ENCODE measurements at regions not wholly inside any gene's neighbourhood (a gene's known extent, or its start where the extent isn't known, plus 50 kb on each side); places are given as distances from the start of the nearest gene placed in this dataset.

DNA sequence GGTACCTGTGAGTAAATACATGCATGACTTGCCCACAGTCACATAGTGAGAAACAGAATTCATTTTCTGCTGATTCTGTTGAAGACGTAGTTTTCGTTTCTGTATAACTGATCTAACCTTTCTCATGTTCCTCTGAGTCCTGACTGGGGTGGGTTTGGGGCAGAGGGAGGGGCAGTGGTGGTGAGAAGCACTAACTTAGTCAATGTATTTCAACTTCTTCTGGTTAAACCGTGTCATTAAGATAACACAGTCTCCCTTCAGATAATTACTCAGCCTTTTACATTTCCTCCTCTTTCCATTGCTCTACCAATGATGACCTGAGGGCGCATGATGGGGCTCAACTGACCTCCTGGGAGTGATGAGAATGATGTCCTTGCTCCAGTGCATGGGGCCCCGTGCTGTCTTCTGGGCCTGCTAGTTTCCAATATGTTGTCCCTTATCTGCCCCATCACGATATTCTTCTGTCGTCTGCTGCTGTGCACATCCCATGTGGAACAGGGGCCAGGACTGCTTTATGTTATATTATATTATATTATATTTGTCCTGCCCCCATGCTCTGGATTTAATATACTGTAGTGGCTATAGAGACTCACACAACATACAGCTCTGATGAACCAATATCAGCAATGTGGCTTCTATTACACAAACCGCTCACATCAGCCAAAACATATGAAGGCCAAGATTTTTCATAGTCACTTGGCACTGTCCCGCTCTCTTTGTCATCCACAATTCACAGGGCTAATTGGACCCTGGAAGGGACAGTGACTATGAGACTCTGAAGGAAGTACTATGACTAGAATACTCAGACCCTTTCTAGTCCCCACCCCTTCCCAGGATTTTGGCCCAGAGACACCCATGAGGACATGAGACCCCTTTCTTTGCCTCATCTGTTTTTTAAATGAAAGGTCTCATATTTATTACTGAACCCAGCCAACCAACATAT, 407.1 kb upstream of the MCTP2 start:
- no peaks in the 10 kb centered on the region for H3K9me3 Mint-ChIP-seq
- no peaks in the 10 kb centered on the region for H3K27me3 Mint-ChIP-seq (ENCODE audit: low read depth)
- H3K4me1 Mint-ChIP-seq (ENCODE audit: low read depth), result no peaks in the 10 kb centered on the region
- H3K27ac Mint-ChIP-seq, result no peak overlapping the region
- no peaks in the 10 kb centered on the region for H3K36me3 Mint-ChIP-seq (ENCODE audit: low read depth)
- H3K4me3 Mint-ChIP-seq, result no peak overlapping the region

- Mint-ChIP-seq H3K27ac (no peak overlapping the region), H3K9me3 (no peaks in the 10 kb centered on the region), H3K4me1 (ENCODE audit: low read depth) (no peaks in the 10 kb centered on the region), H3K36me3 (ENCODE audit: low read depth) (no peaks in the 10 kb centered on the region), H3K4me3 (no peak overlapping the region), H3K27me3 (ENCODE audit: low read depth) (no peaks in the 10 kb centered on the region)
Observed at GRCh38 chr15:93820566-93820965, 410.8 kb upstream of the MCTP2 start.

GRCh38 chr15:93819826-93820225, 411.5 kb upstream of the MCTP2 start:
- Mint-ChIP-seq H3K9me3 (no peaks in the 10 kb centered on the region), H3K4me1 (ENCODE audit: low read depth) (no peaks in the 10 kb centered on the region), H3K36me3 (ENCODE audit: low read depth) (no peaks in the 10 kb centered on the region), H3K4me3 (no peak overlapping the region), H3K27ac (no peak overlapping the region), H3K27me3 (ENCODE audit: low read depth) (no peaks in the 10 kb centered on the region)

DNA sequence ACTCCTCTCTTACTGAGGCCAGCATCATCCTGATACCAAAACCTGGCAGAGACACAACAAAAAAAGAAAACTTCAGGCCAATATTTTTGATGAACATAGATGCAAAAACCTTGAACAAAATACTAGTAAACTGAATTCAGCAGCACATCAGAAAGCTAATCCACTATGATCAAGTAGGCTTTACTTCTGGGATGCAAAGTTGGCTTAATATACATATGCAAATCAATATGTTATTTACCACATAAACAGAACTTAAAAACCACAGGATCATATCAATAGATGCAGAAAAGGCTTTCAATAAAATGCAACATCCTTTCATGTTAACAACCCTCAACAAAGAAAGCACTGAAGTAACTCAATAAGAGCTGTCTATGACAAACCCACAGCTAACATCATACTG, 414.5 kb upstream of the MCTP2 start:
- Mint-ChIP-seq H3K27ac (no peak overlapping the region), H3K36me3 (ENCODE audit: low read depth) (no peaks in the 10 kb centered on the region), H3K27me3 (ENCODE audit: low read depth) (no peaks in the 10 kb centered on the region), H3K4me1 (ENCODE audit: low read depth) (no peaks in the 10 kb centered on the region), H3K9me3 (no peaks in the 10 kb centered on the region), H3K4me3 (no peak overlapping the region)

DNA sequence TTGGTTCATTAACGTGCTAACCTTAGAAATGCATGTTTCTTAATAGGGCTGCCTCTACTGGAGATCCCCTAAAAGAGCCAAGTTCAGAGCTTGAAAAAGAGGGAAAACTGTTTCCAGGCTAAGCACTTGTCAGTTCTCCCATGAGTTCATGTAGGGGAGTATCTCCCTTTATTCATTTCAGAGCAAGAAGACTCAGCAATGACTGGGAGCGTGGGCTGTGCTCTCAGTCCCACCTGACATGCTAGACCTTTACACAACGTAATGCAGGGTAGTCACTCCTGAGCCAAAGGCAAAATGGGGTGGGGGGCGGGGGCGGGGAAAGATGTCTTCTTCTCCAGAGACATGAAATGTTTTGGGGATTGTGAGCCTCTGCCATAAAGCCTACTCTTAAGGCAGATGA, 420.1 kb upstream of the MCTP2 start:
- no peaks in the 10 kb centered on the region for H3K9me3 Mint-ChIP-seq
- H3K27me3 Mint-ChIP-seq (ENCODE audit: low read depth), result no peaks in the 10 kb centered on the region
- H3K4me3 Mint-ChIP-seq, result no peak overlapping the region
- no peaks in the 10 kb centered on the region for H3K4me1 Mint-ChIP-seq (ENCODE audit: low read depth)
- H3K36me3 Mint-ChIP-seq (ENCODE audit: low read depth), result no peaks in the 10 kb centered on the region
- H3K27ac Mint-ChIP-seq, result no peak overlapping the region

DNA sequence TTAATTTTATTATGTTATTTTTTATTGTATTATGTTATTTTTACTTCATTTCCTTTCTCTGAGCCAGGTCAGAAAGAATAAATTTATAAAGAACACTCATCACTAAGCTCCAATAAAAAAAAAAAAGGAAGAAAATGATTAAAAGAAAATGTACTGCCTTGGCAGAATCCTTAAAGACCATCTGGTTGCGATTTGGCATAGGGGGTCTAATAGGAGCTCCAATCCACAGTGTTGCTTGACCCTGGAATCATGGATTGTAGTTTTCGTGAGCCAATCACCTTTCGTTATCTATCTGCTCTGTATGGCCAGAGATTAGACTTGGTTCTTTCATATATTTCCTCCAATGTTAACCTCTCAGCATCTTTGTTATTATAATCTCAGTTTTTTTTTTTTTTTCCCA, 421.8 kb upstream of the MCTP2 start:
- Mint-ChIP-seq H3K9me3 (no peaks in the 10 kb centered on the region), H3K4me1 (ENCODE audit: low read depth) (no peaks in the 10 kb centered on the region), H3K4me3 (no peak overlapping the region)

DNA sequence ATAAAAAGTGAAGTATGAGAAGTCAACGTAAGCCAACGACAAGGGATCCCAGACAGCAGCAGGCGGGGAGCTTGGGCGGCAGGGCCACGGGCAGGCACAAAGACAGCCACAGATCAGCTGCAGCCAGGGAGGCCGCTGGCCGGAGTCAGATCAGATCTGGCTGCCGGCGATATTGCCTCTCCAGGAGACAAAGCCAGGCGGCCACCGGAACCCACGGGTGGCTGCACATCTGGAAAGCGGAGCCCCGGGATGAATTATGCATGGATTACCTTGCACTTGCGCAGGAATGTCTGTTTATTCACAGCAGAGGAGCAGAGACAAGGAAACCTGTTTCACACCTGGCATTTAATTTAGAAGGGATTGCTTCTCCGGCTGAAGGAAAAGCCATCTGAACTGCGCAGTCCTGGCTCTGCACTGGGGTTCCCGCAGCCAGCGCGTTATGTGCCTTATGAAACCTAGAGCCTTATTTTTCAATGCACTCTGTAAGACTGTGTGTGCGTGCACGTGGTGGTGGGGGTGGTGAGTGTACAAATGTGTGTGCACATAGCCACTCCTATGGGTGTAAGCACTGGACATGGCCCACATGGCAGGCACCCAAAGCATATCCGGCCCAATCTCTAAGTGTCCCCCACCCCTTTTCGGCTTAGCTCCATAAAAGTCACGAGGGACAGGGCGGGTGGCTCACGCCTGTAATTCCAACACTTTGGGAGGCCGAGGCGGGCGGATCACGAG, 427.8 kb upstream of the MCTP2 start:
- Mint-ChIP-seq H3K4me3 (no peak overlapping the region), H3K4me1 (ENCODE audit: low read depth) (no peaks in the 10 kb centered on the region), H3K27ac (no peak overlapping the region), H3K9me3 (no peaks in the 10 kb centered on the region), H3K36me3 (ENCODE audit: low read depth) (no peaks in the 10 kb centered on the region), H3K27me3 (ENCODE audit: low read depth) (no peaks in the 10 kb centered on the region)

More for the DNA sequence above, 421.8 kb upstream of the MCTP2 start:
- Mint-ChIP-seq H3K27ac (no peak overlapping the region), H3K36me3 (ENCODE audit: low read depth) (no peaks in the 10 kb centered on the region), H3K27me3 (ENCODE audit: low read depth) (no peaks in the 10 kb centered on the region)

- Mint-ChIP-seq H3K27me3 (ENCODE audit: low read depth) (no peaks in the 10 kb centered on the region), H3K36me3 (ENCODE audit: low read depth) (no peaks in the 10 kb centered on the region), H3K9me3 (no peaks in the 10 kb centered on the region), H3K27ac (no peak overlapping the region), H3K4me1 (ENCODE audit: low read depth) (no peaks in the 10 kb centered on the region), H3K4me3 (no peak overlapping the region)
Observed at GRCh38 chr15:93801206-93801605, 430.2 kb upstream of the MCTP2 start.

DNA sequence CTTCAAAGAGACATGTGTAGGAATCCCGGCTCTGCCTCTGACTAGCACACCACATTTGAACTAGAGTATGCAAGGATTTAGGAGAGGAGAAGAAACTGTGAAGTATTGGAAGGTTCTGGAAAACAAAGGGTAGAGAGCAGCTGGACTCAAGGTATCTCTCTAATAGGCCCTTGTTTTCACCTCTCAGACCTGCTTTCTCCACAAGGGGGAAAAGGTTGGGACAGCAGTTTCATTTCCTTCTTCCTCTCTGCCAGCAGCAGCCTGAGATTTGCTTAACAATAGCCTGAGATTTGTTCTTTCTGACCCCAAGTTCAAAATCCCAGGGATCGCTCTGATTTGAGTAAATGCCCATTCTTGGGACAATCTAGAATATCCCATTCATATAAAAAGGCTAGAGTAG, 430.6 kb upstream of the MCTP2 start:
- Mint-ChIP-seq H3K27me3 (ENCODE audit: low read depth) (no peaks in the 10 kb centered on the region), H3K36me3 (ENCODE audit: low read depth) (no peaks in the 10 kb centered on the region), H3K4me3 (no peak overlapping the region), H3K9me3 (no peaks in the 10 kb centered on the region), H3K27ac (no peak overlapping the region), H3K4me1 (ENCODE audit: low read depth) (no peaks in the 10 kb centered on the region)

- H3K4me1 Mint-ChIP-seq (ENCODE audit: low read depth), result no peaks in the 10 kb centered on the region
- no peaks in the 10 kb centered on the region for H3K9me3 Mint-ChIP-seq
- no peaks in the 10 kb centered on the region for H3K27me3 Mint-ChIP-seq (ENCODE audit: low read depth)
- H3K36me3 Mint-ChIP-seq (ENCODE audit: low read depth), result no peaks in the 10 kb centered on the region
- H3K4me3 Mint-ChIP-seq, result no peak overlapping the region
- H3K27ac Mint-ChIP-seq, result no peak overlapping the region
Observed at GRCh38 chr15:93789441-93789840, 441.9 kb upstream of the MCTP2 start.

- Mint-ChIP-seq H3K9me3 (no peaks in the 10 kb centered on the region), H3K4me1 (ENCODE audit: low read depth) (no peaks in the 10 kb centered on the region), H3K27me3 (ENCODE audit: low read depth) (no peaks in the 10 kb centered on the region), H3K36me3 (ENCODE audit: low read depth) (no peaks in the 10 kb centered on the region), H3K4me3 (no peak overlapping the region), H3K27ac (no peak overlapping the region)
Observed at GRCh38 chr15:93780073-93780472, 451.3 kb upstream of the MCTP2 start.

- no peaks in the 10 kb centered on the region for H3K27me3 Mint-ChIP-seq (ENCODE audit: low read depth)
- H3K4me3 Mint-ChIP-seq, result no peak overlapping the region
- H3K36me3 Mint-ChIP-seq (ENCODE audit: low read depth), result no peaks in the 10 kb centered on the region
- H3K27ac Mint-ChIP-seq, result no peak overlapping the region
- H3K4me1 Mint-ChIP-seq (ENCODE audit: low read depth), result no peaks in the 10 kb centered on the region
- no peaks in the 10 kb centered on the region for H3K9me3 Mint-ChIP-seq
Observed at GRCh38 chr15:93779341-93779740, 452.0 kb upstream of the MCTP2 start.

DNA sequence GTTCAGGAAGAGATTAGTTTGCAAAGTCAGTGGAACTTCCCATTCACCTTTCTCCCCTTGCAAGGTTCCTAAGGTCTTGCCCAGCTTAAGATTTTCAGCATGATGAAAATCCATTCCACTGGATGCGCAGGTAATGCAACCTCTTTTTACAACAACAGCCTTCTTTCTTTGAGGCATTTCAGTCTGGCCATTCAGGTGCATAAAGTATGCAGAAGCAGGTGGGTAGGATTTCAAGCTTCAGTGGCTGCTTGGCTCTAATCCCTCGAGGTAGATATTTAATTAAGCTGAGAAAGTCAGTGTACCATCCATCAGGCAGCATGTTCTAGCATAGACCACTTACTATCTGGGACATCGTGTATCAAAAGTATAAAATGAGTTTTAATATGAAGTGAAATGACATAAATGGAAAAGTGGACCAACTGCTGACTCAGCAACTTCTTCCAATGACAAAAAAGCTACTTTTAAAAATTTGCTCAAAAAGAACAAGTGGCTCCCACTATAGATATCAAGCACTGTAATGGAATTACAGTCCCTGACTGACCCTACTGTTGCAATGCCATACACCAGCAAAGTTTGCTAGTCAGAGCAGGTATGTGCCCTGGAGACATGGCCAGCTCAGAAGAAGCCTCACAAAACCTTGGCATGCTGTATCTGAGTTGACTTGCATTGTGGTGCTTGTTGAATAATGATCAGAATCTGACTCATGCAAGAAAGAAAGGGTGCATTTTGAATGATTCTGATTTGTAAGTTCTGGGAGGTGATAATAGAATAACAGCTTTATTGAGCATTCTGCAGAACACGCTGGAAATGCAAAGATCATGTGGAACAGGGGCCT, 459.9 kb upstream of the MCTP2 start:
- no peak overlapping the region for H3K27ac Mint-ChIP-seq
- no peaks in the 10 kb centered on the region for H3K9me3 Mint-ChIP-seq
- peaks cover 2% of the 10 kb centered on the region for H3K4me1 Mint-ChIP-seq (ENCODE audit: low read depth)
- H3K36me3 Mint-ChIP-seq (ENCODE audit: low read depth), result no peaks in the 10 kb centered on the region
- no peak overlapping the region for H3K4me3 Mint-ChIP-seq
- H3K27me3 Mint-ChIP-seq (ENCODE audit: low read depth), result no peaks in the 10 kb centered on the region

DNA sequence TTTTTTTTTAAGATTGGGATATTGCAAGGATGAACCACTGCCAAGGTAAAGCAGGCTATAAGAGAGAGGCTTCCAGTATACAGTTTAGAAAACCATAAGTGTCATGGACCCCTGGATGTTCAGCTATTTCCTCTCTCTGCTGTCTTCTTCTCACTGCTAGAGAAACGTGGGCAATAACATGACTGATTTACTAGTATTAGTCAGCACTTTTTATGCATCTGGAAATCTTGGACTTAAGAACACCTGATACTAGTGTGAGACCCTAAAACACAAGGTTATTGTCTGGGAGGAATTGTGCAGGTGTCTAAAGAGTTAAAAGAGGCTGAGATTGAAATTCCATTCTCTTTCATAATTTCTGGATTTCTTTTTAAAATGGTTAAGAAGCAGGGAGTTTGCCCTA, 460.6 kb upstream of the MCTP2 start:
- Mint-ChIP-seq H3K4me3 (no peak overlapping the region), H3K9me3 (no peaks in the 10 kb centered on the region), H3K36me3 (ENCODE audit: low read depth) (no peaks in the 10 kb centered on the region), H3K27me3 (ENCODE audit: low read depth) (no peaks in the 10 kb centered on the region), H3K4me1 (ENCODE audit: low read depth) (peaks cover 2% of the 10 kb centered on the region), H3K27ac (no peak overlapping the region)
